A172 (cell line): ENCODE measurements at regions not wholly inside any gene's neighbourhood (a gene's known extent, or its start where the extent isn't known, plus 50 kb on each side); places are given as distances from the start of the nearest gene placed in this dataset.
"Not testable (repeated sequence)": the region's sequence is repeated elsewhere in the genome, so short reads cannot be mapped to it uniquely, and the experiment has no call there.

Source experiments
- DNase-seq: peaks from one replicate; pipeline ENCODE4 v3.0.0-alpha.2; 2015; ENCODE audit warnings: low spot score

GRCh38 chr12:34606749-34607519, 584.6 kb downstream of the ALG10 start:
- no peak for DNase-seq

DNA sequence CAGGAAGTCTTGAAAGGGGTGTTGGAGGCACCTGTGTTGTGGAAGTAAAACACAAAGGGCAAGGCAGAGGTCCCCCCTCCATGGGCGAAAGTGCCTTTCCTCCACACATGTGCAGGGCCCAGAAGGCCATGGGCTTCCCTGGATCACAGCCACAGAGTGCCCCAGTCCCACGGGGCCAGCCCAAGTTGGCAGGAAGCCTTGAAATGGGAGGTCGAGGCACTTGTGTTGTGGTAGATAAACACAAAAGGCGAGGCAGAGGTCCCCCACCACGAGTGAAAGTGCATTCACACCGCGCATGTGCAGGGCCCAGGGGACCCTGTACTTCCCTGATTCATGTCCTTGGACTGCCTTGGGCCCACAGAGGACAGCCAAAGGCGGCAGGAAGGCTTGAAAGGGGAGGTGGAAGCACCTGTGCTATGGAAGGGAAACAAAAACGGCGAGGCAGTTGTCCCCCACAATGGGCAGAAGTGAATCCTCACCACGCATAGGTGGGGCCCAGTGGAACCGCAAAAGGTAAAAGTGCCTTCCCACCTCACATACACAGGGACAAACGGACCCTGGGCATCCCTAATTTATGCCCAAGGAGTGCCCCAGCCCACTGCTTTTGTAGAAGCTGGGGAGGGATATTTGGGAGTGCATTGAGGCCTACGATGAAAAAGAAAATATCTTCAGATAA, 585.4 kb downstream of the ALG10 start:
- DNase-seq, result no peak

DNA sequence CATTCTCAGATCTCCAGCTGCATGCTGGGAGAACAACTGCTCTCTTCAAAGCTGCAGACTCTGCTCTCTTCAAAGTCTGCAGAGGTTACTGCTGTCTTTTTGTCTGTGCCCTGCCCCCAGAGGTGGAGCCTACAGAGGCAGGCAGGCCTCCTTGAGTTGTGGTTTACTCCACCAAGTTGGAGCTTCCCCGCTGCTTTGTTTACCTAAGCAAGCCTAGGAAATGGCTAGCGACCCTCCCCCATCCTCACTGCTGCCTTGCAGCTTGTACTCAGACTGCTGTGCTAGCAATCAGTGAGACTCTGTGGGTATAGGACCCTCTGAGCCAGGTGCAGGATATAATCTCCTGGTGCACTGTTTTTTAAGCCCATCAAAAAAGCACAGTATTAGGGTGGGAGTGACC, 591.7 kb downstream of the ALG10 start:
- DNase-seq, result not testable (repeated sequence)

- peak; percentile 3 for DNase-seq
These were observed 602.8 kb downstream of the ALG10 start for GRCh38 chr12:34625116-34625515.

- no peak for DNase-seq
These were observed 604.3 kb downstream of the ALG10 start for GRCh38 chr12:34626363-34627157.
